LNCAP (cell line): ENCODE measurements at regions not wholly inside any gene's neighbourhood (a gene's known extent, or its start where the extent isn't known, plus 50 kb on each side); places are given as distances from the start of the nearest gene placed in this dataset.

Experiments
- CTCF ChIP-seq: fragments of 450-650 bp; IDR thresholded peaks from 2 replicates; pipeline ENCODE4 v1.5.1; 2017; ENCODE audit warnings: mild to moderate bottlenecking

- TF ChIP-seq CTCF, result no peak
These were observed 140.1 kb downstream of the BTC start for GRCh38 chr4:74654230-74654681.

GRCh38 chr4:74656596-74656995 is 137.7 kb downstream of the BTC start:
- no peak for TF ChIP-seq CTCF

- no peak for TF ChIP-seq CTCF
These were observed 136.2 kb downstream of the BTC start for GRCh38 chr4:74658116-74658515.

GRCh38 chr4:74659576-74660411 is 134.5 kb downstream of the BTC start:
- TF ChIP-seq CTCF, result no peak

- no peak for TF ChIP-seq CTCF
These were observed 133.5 kb downstream of the BTC start for GRCh38 chr4:74660866-74661265.

- TF ChIP-seq CTCF, result no peak
These were observed 132.7 kb downstream of the BTC start for GRCh38 chr4:74661427-74662201.

GRCh38 chr4:74663631-74664030 is 130.7 kb downstream of the BTC start:
- no peak for TF ChIP-seq CTCF
